ENCODE measurements at regions not wholly inside any gene's neighbourhood (a gene's known extent, or its start where the extent isn't known, plus 50 kb on each side); places are given as distances from the start of the nearest gene placed in this dataset.

GRCh38 chr13:21850013-21851006, 179.4 kb downstream of the FGF9 start:
- no peak for TF ChIP-seq POLR2A (IDR thresholded peaks at IDR 0.05)
- no peak for TF ChIP-seq CTCF (IDR thresholded peaks at IDR 0.05)
- TF ChIP-seq EP300 (IDR thresholded peaks at IDR 0.05), result no peak
- TF ChIP-seq POLR2AphosphoS5 (IDR thresholded peaks at IDR 0.05), result no peak
